Right forelimb (tissue), 1 donor: ENCODE measurements at regions not wholly inside any gene's neighbourhood (a gene's known extent, or its start where the extent isn't known, plus 50 kb on each side); places are given as distances from the start of the nearest gene placed in this dataset.

ENCODE experiments used
- DNase-seq: peaks from one replicate; pipeline ENCODE4 v3.0.0-alpha.2; 2018

DNA sequence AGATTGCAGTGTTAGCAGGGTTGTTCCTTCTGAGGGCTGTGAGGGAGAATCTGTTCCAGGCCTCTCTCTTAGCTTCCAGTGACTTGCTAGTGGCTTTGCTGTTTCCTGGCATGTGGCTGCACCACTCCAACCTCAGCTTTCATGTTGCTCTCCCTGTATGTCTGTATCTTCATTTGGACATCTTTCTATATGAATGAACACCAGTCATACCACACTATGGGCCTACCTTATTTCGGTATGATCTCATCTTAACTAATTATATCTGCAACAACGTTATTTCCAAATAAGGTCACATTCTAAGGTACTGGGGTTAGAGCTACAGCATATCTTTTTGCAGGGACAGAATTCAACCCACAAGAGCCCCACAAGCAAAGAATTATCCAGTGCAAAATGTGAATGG is 356.7 kb upstream of the UMPS start:
- DNase-seq, result no peak

DNA sequence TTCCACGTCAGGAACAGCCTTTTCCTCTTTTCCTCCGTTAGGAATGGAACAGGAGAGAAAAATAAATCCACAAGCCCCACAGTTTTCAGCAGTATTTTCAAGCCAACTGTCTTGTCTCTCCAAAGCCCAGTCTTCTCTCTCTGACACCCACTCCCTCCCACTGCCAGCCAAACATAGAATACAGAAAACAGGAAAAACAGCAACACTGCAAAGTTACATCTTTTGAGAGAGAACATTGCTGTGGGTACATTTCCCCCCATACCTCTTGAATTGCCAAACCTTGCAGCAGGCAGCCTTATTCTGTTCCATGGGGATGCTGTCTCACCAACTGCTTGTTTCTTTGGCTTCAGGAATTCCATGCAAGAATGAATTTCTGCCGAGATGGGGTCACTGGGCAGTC is 355.7 kb upstream of the UMPS start:
- DNase-seq, result no peak

DNA sequence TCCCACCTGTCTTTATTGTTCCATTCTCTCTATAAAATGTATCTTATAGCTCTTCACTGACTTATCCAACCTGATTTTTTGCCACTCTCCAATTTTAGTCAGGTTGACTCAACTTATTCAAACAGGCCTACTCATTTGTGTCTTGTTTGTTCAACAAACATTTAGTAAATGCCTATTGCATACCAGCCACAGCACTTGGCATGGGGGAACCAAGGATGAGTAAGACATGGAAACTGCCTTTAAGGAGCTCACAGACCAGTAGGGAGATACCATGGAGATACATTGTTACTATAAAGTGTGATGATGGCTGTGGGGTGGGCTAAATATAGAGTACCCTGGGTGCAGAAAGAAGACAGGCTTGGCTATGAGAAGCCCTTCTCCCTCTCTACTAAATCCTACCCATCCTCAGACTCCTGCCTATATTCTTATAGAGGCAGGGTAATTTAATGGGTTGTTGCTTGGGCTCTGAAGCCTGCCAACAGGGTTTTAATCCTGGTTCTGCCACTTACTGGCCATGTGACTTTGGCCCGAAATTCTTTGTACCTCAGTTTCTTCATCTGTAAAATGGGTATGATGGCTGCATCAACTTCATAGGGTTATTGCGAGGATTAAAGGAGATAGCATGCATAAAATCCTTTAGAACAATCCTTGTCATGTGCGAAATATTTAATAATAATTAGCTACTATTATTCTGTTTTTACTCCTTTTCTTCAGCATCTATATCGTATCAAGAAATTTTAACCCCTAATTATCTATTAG is 348.5 kb upstream of the UMPS start:
- DNase-seq, result no peak

DNA sequence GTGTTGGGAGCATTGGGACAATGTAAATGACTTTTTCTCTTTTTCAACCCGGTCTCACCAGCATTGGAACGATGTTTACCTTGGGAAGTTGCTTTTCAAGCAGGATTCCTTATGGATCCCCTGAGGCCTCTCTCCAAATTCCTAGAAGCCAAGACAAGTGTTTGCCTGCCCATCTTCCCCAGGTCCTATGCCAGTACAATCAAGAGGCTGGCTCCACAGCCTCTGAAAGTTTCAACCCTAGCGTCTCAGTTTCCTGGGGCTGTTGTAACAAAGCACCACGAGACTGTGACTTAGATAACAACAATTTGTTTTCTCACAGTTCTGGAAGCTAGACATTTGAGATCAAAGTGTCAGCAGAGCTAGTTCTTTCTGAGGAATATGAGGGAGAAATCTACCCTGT is 347.2 kb upstream of the UMPS start:
- no peak for DNase-seq

DNA sequence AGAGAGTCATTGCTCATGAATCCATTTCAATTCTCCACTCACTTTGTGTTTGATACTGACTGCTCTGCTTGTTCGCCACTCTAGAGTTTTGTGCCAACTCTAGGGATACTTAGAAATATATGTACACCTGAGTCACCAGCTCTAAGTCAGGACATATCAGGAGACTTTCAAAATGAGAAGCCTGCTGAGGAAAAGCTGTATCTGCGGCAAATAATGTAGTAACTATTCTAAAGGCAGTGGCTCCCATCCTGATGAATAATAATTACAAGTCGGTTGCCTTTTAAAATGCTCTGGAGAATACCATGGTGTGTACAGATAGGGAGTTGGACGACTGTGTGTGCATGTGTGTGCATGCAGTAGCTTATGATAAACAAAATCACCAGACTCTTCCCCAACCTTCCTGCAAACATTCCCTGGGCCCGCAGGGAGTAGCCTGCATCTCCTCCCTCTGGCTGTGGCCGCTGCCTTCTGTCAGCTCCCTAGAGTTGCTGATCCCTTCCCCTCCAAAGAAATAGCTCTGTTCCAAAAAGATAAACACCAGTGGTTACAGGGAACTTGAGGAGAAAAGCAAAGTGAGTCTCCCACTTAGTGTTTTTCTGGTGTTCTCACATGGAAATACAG is 346.3 kb upstream of the UMPS start:
- no peak for DNase-seq

DNA sequence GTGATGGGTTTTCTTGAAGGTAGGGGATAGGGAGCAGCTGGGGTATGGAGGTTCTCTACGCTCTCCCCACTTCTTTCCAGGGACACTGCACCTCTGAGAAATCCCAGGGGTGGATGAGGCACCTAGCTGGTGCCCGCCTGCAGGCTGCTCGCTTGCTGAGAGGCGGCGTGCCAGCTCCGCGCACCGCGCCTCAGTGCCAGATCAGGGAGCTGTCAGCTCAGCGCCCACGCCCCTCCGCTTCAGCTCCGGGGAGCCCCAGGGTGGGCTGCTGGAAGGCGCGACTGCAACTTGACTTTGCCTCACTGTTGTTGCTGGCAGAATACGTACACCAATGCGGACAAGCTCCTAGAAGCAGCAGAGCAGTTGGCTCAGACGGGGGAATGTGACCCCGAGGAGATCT is 345.7 kb upstream of the UMPS start:
- no peak for DNase-seq

DNA sequence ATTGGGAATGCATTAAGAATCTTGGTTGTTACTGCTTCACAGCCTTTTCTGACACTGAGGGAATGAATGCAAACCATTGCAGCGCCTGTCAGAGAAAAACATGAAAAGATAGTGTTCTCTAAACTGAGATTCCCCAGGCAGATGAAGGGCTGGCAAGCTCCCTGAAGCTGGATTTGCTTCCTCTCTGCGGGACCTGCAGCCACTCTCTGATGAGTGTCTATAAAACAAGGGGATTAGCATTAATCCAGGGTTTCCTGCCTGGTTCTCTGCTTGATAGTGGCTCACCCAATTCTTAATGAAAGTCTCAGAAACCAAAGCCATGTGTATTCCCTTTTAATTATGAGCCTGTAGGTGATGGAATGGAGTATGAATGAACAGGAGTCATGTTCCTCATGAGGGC is 344.3 kb upstream of the UMPS start:
- no peak for DNase-seq

DNA sequence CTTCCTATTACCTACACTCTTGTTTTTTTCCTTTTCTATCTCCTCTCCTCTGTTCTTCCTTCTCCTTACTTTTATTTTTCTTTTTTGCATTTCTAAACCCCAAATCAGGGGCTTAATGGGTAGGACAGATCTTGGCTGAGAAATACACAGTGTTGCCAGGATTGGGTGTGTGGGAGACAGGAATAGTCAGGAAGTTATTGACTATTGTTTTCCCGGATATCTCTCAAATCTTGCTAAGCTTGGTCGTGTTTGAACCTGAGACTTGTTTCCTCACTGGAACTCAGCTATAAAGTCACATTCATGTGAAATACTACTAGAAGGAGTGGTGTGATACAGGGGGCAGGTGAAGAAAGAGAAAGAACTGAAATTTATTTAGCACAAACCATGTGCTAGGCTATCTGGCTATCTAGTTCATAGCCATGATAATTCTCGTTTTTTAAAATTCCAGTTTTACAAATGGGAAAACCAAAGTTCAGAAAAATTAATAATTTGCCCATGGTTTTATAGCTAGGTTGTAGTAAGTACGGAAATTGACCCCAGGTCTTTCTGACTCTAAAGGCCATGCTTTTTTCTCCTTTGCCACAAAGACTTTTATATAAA is 343.2 kb upstream of the UMPS start:
- DNase-seq, result no peak

DNA sequence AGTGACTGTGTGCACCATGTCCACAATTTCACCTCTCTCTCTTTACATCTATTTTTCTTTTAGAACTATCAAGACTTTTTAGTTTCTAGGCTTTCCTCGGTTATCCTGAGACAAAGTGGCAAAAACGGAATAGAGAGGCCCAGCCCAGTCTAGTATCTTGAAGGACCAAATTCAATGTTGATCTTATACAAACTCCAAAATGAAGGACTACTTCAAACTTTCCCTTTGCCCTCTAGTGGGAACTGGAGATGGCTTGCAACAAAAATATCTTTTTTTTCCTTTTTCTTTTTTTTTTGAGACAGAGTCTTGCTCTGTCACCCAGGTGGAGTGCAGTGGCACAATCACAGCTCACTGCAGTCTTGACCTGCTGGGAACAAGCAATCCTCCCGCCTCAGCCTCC is 338.5 kb upstream of the UMPS start:
- no peak for DNase-seq

DNA sequence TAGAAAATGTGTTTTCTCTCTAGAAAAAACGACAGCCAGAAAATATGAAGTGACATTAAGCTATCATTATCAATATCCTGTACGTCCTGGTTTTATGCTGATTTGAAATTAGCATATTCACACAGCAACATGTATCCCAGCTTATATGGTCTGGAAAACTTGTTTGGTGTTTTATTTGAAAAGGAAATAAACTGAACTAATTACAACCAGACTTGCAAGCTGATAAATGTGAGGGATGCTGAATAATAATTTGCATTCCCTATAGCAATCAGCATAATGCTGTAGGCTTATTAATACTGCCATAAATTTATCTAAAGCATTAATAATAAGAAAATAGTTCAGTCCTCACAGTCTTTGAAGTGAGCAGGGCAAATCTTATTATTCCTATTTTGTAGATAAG is 336.9 kb upstream of the UMPS start:
- no peak for DNase-seq

DNA sequence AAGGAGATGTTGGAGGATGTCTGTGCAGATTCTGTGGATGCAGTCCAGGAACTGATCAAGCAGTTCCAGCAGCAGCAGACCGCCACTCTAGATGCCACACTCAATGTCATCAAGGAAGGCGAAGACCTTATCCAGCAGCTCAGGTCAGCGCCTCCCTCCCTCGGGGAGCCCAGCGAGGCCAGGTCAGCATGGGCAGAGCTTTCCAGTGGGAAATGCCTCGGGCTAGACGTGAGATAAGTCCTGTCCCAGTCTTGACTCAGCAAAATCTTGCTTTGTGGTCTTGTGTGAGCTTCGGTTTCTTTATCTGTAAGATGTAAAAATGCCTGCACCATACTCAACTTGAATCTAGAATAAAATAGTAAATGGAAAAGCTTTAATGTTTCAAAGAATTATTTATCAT is 335.1 kb upstream of the UMPS start:
- no peak for DNase-seq

DNA sequence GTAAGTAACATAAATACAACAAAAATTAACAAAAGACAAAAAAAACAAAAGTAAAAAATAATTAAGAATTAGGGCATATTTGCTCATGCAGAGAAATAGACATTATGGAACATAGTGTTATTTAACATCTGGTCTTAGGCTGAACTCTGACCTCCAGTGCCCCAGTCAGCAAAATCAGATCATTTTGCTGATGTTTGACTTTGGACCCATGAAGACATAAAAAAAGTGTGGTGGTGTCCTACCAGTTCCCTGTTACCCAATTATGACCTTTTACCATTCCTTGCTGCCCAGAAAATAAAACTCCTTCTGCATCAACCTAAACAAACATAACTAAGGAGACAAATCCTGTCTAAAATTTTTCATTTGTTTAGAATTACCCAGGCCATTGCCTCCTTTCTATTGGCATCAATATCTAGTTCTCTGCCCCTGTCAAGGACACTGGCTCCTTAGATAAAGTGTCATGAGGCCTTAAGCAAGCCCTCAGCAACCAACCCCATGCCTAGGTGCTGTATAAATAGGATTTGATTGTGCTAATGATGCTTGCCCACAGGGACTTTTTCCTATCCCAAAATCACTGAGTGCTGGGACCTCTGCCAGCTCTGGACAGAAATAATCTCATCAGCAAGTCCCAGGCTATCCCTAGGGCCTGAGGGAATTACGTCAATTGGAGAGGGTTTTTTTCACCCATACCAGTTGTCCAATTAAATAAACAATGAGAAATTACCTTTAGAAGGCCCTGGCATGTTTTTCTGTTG is 334.5 kb upstream of the UMPS start:
- DNase-seq, result no peak

DNA sequence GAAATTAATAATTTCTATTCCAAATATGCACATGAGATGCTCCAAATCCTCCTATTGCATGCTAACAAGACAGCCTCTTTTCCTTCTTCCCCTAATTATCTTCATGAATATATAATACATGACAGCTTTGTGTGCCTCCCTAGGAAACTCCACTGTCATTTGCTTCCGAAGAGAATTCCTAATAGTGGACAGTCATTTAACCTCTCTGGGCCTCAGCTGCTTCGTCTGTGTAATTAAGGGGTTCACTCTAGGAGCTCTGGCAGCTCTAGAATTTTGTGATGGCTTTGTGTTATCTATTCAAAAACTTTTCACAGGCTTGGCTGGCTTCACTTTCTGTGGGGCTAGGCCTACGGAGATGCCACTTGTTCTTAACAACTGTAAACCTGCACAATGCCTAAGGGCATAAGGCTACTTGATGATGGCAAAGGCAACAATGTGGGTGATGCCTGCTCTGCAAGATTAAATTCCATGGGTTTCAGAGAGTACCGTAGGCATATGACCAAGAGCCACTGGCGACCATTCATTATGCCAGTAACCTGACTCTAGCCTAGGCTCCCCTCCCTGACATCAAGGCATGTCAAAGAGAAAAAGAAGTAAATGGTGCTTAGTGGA is 333.8 kb upstream of the UMPS start:
- no peak for DNase-seq

DNA sequence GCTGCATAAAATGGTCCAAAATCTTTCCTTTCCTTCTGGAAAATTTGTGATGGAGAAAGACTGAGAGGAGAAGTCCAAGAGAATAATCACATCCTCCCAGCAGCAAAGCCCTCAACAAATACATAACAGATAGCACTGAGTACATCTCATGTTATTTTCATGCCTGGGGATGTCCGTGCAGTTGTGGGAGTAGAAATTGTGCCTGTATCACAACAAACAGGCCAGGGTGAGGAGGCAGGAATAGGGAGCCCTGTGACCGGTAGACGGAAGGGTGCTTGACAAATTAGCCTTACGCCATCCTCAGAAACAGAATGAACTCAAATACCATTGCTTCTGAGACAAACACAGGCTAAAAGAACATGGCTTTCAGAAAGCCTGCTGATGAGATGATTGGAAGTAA is 333.2 kb upstream of the UMPS start:
- DNase-seq, result no peak

DNA sequence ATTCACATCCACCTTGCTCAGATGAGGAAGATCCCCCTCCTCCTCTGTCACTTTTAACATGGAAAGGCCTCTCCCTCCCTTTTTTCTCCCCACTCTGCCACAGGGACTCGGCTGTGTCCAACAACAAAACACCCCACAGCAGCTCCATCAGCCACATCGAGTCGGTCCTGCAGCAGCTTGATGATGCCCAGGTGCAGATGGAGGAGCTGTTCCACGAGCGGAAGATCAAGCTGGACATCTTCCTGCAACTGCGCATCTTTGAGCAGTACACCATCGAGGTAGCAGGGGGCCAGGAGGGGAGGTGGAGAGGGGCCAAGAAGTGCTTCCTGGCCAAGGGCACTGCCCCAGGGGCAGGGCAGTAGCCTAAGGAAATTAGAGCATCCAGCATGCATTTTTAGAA is 331.7 kb upstream of the UMPS start:
- DNase-seq, result no peak

DNA sequence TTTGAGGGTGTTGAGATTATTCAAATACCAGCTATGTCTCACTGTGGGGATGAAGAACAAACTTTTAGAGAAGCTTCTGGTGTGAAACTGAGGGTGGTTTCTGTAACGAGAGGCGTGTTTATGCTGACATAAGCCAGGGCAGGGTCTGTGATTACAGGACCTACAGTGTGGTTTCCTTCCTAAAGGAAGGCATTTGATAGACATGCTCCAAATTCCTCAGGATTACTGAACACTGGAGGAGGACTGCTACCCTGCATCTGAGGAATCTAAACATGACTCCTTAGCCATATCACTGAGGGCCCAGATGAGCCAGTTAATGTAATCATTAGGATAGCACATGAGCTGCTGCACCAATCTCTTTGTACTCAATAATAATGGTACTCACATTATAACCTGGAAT is 328.4 kb upstream of the UMPS start:
- no peak for DNase-seq

DNA sequence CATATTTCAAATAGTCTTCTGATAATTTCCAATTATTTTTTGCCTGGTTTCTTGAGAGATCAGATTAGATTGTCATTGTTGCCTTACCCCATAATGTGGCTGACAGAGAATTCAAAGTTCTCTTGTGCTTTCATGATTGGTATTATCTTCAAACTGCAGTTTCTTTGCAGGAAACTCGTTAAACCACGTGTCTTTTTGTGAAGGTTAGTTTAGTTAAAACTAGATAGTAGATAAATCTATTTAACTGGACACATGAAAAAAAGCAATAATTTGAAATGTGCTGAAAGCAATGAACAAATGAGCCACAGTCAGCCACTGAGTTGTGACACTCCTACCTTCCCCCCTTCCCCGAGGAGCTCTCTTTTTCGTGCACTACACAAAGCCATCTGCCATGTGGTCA is 327.5 kb upstream of the UMPS start:
- no peak for DNase-seq

DNA sequence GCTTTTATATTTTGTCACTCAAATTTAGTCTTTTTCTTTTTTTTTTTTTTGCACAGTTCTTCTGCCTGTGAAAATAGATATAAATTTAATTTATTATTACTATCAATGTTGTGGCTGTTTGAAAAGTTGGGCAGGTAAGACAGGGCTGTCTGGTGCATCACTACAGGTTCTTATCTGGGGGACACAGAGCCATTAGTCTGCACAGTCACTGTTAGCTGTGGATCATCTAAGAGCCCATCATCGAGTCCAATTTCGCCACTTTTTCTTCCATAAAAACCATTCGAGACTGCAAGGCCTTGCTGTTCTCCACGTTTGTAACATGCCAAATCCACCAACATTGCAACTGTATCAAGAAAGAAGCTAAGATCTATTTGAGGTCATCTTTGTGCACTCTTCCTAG is 325.6 kb upstream of the UMPS start:
- no peak for DNase-seq

DNA sequence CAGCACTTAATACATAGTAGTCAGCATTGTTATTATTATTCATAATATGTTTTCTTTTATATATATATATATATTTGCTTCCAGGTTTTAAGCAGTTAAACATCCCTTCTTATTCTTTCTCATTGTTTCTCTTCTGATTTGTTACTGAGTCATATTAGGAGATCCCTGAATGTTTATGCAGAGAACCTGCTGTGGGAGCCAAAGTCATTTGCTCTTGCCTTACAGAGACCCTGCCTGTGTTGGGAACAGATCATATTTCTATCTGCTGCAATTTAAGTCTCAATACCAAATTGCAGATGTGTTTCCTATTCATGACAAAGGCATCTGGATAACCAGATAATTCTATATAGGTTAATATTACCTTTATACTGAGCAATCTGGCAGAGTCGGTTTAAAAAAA is 323.0 kb upstream of the UMPS start:
- no peak for DNase-seq

DNA sequence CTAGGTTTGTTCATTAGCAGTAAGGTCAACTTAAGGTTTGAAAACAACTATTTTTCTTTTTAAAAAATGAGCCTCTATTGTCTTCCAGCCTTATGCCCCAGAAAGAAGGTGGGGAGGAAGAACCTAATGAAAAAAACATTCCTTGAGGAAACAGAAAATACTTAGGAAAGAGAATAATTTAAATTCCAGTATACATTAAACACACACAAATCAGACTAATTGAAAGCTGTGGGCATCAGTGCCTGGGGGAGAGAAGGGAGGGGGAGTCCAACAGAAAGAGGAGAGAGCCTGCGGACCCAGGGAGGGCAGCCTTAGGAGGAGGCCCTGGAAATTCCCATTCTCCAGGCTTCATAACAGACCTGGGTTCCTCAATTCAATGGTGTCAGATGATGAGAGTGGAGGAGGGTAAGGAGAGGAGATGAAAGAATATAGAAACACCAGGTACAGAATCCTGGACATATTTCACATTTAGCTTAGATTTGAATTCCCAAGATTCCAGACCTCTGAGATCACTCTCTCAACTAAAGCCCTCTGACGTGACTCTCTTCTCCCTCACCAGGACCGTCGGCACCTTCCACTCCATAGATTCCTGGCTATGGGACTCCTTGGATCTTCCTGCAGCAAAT is 320.5 kb upstream of the UMPS start:
- DNase-seq, result no peak

DNA sequence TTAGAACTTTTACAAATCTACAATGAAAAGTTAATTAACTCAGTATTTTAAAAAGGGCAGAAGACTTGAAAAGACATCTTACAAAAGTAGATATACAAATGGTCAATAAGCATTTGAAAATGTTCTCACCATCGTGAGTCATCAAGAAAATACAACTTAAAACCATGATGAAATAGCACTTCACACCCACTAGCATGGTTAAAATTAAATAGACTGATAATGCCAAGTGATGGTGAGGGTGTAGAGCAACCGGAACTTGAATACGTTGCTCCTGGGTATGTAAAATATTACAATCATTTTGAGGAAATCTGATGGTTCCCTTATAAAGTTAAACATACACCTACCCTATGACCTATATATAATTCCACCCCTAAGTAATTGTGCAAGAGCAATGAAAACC is 319.8 kb upstream of the UMPS start:
- no peak for DNase-seq

DNA sequence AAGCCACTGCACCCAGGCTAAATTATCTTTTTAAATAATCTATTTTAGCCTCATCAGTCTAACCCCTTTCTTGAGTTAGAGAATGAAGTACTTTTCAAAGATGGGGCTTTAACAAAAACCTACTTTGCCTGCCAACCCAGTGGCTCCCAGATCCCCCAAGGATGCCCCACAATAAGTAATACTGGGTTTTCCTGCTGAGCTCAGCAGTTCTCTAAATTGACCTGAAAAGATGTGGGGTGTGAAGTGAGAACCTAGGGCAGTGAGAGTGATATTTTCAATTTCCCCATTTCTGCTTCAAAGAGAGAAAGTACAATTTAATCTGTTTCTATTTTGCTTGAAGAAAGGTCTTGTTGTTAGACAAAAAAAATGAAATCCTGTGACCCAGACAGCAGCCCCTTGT is 318.5 kb upstream of the UMPS start:
- no peak for DNase-seq

DNA sequence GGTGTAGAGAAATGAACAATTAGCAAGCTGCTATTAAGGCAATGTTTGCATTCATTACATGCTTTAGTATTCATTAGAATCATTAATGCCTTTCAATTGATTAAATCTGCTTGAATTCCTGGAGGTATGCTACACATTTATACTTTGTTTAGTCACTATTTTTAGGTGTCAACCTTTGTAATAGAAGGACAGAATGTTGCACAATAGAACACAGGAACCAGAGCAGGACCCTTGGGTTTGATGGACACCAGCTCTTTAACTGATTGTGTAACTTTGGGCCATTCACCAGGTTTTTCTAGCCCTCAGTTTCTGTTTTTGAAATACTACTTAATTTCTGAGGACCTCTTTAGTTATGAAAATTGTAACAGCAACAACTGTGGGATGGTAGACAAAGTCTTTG is 317.6 kb upstream of the UMPS start:
- DNase-seq, result no peak
